Natural killer cell (primary cell): ENCODE measurements at regions not wholly inside any gene's neighbourhood (a gene's known extent, or its start where the extent isn't known, plus 50 kb on each side); places are given as distances from the start of the nearest gene placed in this dataset.

Experiments
- ATAC-seq, 3 donors: fragments of 150-1000 bp in 2 of 3; fragments of 200-7000 bp in 1 of 3; cut with Tn5 transposase; 1 replicate in 1 of 3; 2 replicates in 2 of 3; pipeline ENCODE4 v1.10.0; 2021; ENCODE audit warnings: mild to moderate bottlenecking in 2 of 3, moderate library complexity in 2 of 3
- DNase-seq, 2 donors: peaks; one replicate each; pipeline versions ENCODE4 v3.0.0 to v3.0.0-alpha.2; 2013 to 2021; ENCODE audit warnings: mixed read lengths in 1 of 2
- H3K27ac ChIP-seq: one replicate; pipeline ENCODE4 v1.5.1; 2013; ENCODE audit warnings: mild to moderate bottlenecking, low read length
- H3K27me3 ChIP-seq: one replicate; pipeline ENCODE4 v1.6.1; 2013; ENCODE audit warnings: low read length; ENCODE audit not compliant: control insufficient read depth, insufficient read depth
- H3K36me3 ChIP-seq: one replicate; pipeline ENCODE4 v1.6.1; 2013; ENCODE audit warnings: low read length; ENCODE audit not compliant: control insufficient read depth, insufficient read depth
- H3K4me1 ChIP-seq: one replicate; pipeline ENCODE4 v1.6.1; 2013; ENCODE audit warnings: low read length; ENCODE audit not compliant: control insufficient read depth, insufficient read depth
- H3K4me3 ChIP-seq: one replicate; pipeline ENCODE4 v1.5.1; 2013; ENCODE audit warnings: low read length
- H3K9me3 ChIP-seq: one replicate; pipeline ENCODE4 v1.6.1; 2013; ENCODE audit warnings: low read length; ENCODE audit not compliant: control insufficient read depth, insufficient read depth
- H3K27ac Mint-ChIP-seq, 2 donors: one replicate each; pipeline ENCODE4 v1.8.0; 2022; ENCODE audit warnings: mild to moderate bottlenecking in 2 of 2, mixed read lengths in 2 of 2, moderate library complexity in 1 of 2
- H3K27me3 Mint-ChIP-seq, 2 donors: one replicate each; pipeline ENCODE4 v1.8.0; 2022; ENCODE audit warnings: low read depth in 2 of 2, mixed read lengths in 2 of 2
- H3K36me3 Mint-ChIP-seq: one replicate; pipeline ENCODE4 v1.8.0; 2022; ENCODE audit warnings: mixed read lengths
- H3K4me1 Mint-ChIP-seq, 2 donors: one replicate each; pipeline ENCODE4 v1.8.0; 2022; ENCODE audit warnings: mixed read lengths in 2 of 2
- H3K4me3 Mint-ChIP-seq: one replicate; pipeline ENCODE4 v1.8.0; 2022; ENCODE audit warnings: mild to moderate bottlenecking, moderate library complexity, mixed read lengths
- H3K9me3 Mint-ChIP-seq, 2 donors: one replicate each; pipeline ENCODE4 v1.8.0; 2022; ENCODE audit warnings: mixed read lengths in 2 of 2
- WGBS: methylation state at CpG from one replicate; pipeline ENCODE4 v1.1.7; 2013; ENCODE audit warnings: missing lambda C conversion rate; ENCODE audit not compliant: insufficient coverage; 5-methylcytosine and 5-hydroxymethylcytosine counted together
- intact Hi-C: fragments of 100-400 bp; cut with micrococcal nuclease; formaldehyde crosslinking; loops from one replicate; pipeline ENCODE4 v1.14.2; 2022
- TF ChIP-seq, protein P1 (sequence below): fragments of 200-600 bp; IDR thresholded peaks from one replicate; pipeline ENCODE4 v1.8.0; 2022; ENCODE audit warnings: antibody characterized with exemption

DNA sequence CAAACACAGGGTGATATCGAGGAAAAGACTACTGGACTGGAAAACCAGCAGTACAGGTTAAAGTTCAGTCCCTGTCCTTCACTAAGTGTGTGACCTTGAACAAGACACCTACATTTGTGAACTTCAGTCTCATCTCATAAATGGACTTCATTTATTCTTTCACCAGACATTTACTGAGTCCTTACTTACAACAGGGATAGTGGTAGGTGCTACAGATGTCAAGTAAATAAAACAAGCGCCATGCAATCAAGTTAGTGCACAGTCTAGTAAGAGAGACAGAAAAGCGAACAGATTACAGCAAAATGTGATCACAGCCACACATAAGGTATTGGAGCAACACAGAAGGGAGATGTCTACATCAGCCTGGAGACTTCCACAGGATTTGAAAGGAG lies 413.2 kb downstream of the ACTL7B start:
- Mint-ChIP-seq H3K36me3 (no peaks in the 10 kb centered on the region), H3K4me1 (no peaks in the 10 kb centered on the region), H3K27ac (no peak overlapping the region), H3K4me3 (no peak overlapping the region), H3K27me3 (no peaks in the 10 kb centered on the region), H3K9me3 (peaks cover 5 to 9% of the 10 kb centered on the region in 2 donors)
- H3K4me1 ChIP-seq: no peaks in the 10 kb centered on the region
- no peaks in the 10 kb centered on the region for H3K27me3 ChIP-seq
- H3K9me3 ChIP-seq: no peaks in the 10 kb centered on the region
- intact Hi-C loops: no loop called here
- no peak overlapping the region for H3K4me3 ChIP-seq
- 89% methylated on average over 3 of the region's 3 CpGs for WGBS
- no peaks in the 10 kb centered on the region for H3K36me3 ChIP-seq
- no peak overlapping the region for H3K27ac ChIP-seq
- ATAC-seq (no peak), DNase-seq (no peak)
- TF ChIP-seq, protein P1, sequence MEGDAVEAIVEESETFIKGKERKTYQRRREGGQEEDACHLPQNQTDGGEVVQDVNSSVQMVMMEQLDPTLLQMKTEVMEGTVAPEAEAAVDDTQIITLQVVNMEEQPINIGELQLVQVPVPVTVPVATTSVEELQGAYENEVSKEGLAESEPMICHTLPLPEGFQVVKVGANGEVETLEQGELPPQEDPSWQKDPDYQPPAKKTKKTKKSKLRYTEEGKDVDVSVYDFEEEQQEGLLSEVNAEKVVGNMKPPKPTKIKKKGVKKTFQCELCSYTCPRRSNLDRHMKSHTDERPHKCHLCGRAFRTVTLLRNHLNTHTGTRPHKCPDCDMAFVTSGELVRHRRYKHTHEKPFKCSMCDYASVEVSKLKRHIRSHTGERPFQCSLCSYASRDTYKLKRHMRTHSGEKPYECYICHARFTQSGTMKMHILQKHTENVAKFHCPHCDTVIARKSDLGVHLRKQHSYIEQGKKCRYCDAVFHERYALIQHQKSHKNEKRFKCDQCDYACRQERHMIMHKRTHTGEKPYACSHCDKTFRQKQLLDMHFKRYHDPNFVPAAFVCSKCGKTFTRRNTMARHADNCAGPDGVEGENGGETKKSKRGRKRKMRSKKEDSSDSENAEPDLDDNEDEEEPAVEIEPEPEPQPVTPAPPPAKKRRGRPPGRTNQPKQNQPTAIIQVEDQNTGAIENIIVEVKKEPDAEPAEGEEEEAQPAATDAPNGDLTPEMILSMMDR: no peak

DNA sequence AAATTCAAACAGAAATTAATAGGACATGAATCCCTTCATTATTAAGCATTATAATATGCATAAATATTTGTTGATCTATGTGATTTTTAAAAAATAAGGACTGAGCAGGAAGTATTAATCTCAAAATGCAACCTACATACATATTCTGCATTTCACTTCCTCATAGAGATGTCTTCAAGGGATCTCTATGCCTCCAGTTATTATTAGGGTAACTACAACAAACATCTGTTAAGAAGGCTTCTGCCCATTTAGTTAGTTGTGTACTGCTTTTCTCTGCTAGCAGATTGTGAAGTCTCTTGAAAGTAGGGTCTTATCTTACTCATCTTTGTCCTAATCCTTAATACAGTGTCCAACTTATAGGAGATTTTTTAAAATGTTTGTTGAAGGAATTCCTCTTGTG lies 414.1 kb downstream of the ACTL7B start:
- H3K9me3 Mint-ChIP-seq: peaks cover 5 to 9% of the 10 kb centered on the region in 2 donors

DNA sequence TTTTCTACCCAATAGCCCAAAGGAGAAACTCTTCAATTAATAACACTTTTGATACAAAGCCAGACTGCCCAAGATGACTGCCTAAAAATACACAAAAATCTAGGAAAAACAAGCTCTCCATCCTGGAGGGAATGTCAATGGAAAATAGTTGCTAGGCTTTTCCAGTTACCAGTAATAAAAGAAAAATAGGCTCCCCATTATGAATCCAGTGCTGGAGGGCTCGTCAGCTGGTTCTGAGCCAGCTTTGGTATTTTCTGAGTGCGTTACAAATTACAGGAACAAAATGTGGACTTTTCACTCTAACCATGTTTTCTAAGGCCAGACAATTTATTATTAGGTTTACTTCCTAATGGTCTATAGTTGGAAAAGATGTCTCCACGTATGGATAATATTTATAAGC lies 414.5 kb downstream of the ACTL7B start:
- no peak overlapping the region for H3K27ac Mint-ChIP-seq
- DNase-seq: no peak
- 91% methylated on average over 2 of the region's 3 CpGs for WGBS

More for the DNA sequence above, 414.1 kb downstream of the ACTL7B start:
- Histone ChIP-seq H3K27me3 (no peaks in the 10 kb centered on the region), H3K27ac (no peak overlapping the region), H3K9me3 (no peaks in the 10 kb centered on the region), H3K4me3 (no peak overlapping the region), H3K4me1 (no peaks in the 10 kb centered on the region), H3K36me3 (no peaks in the 10 kb centered on the region)
- no peak overlapping the region for H3K27ac Mint-ChIP-seq
- no peaks in the 10 kb centered on the region for H3K36me3 Mint-ChIP-seq
- intact Hi-C loops: no loop called here
- TF ChIP-seq, protein P1: no peak
- no peak overlapping the region for H3K4me3 Mint-ChIP-seq
- no peaks in the 10 kb centered on the region for H3K27me3 Mint-ChIP-seq
- no peaks in the 10 kb centered on the region for H3K4me1 Mint-ChIP-seq
- DNase-seq: no peak
- no peak for ATAC-seq

DNA sequence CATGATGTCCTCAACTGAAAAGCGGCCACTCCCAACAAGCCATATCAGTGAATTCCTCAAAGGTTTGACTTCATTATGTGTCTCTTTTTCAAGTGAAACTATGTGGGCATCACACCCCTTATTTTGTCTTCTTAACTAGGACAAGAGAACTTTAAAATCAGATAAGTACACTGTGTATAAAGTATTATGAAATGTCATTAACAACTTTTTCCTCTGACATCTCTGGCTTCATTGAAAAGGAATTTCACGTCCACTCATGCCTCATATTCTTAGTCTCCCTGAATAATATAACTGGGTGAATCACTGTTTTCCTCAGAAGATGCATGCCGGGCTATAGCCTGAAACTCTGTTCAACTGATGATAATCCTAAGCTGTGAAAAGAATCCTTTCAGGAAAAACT lies 415.8 kb downstream of the ACTL7B start:
- no peak overlapping the region for H3K4me3 ChIP-seq
- H3K9me3 ChIP-seq: no peaks in the 10 kb centered on the region
- no peaks in the 10 kb centered on the region for H3K27me3 ChIP-seq
- Mint-ChIP-seq H3K36me3 (no peaks in the 10 kb centered on the region), H3K27me3 (no peaks in the 10 kb centered on the region), H3K9me3 (peaks cover 5 to 9% of the 10 kb centered on the region in 2 donors), H3K4me1 (no peaks in the 10 kb centered on the region), H3K4me3 (no peak overlapping the region), H3K27ac (no peak overlapping the region)
- ATAC-seq (no peak), DNase-seq (no peak)
- H3K27ac ChIP-seq: no peak overlapping the region
- no peaks in the 10 kb centered on the region for H3K36me3 ChIP-seq
- WGBS: 87% methylated on average over 3 of the region's 3 CpGs
- intact Hi-C loops: no loop called here
- TF ChIP-seq, protein P1: no peak
- no peaks in the 10 kb centered on the region for H3K4me1 ChIP-seq

More for the DNA sequence above, 414.5 kb downstream of the ACTL7B start:
- H3K9me3 Mint-ChIP-seq: peaks cover 5 to 9% of the 10 kb centered on the region in 2 donors
- H3K4me3 Mint-ChIP-seq: no peak overlapping the region
- H3K36me3 Mint-ChIP-seq: no peaks in the 10 kb centered on the region
- intact Hi-C loops: no loop called here
- no peaks in the 10 kb centered on the region for H3K9me3 ChIP-seq
- ATAC-seq: no peak
- no peaks in the 10 kb centered on the region for H3K27me3 ChIP-seq
- no peaks in the 10 kb centered on the region for H3K27me3 Mint-ChIP-seq
- H3K4me3 ChIP-seq: no peak overlapping the region
- H3K36me3 ChIP-seq: no peaks in the 10 kb centered on the region
- no peaks in the 10 kb centered on the region for H3K4me1 ChIP-seq
- no peak overlapping the region for H3K27ac ChIP-seq
- TF ChIP-seq, protein P1: no peak
- H3K4me1 Mint-ChIP-seq: no peaks in the 10 kb centered on the region
